Activated CD4-positive, alpha-beta T cell treated with anti-CD3 and anti-CD28 coated beads for 36 hours (primary cell): ENCODE measurements at regions not wholly inside any gene's neighbourhood (a gene's known extent, or its start where the extent isn't known, plus 50 kb on each side); places are given as distances from the start of the nearest gene placed in this dataset.

Experiments
- ATAC-seq: fragments of 200-7000 bp; cut with Tn5 transposase; one replicate; pipeline ENCODE4 v1.10.0; 2021; ENCODE audit warnings: mild to moderate bottlenecking, moderate library complexity
- CTCF ChIA-PET: fragments of 350-600 bp; sonication (Branson Sonifier 250); formaldehyde crosslinking; loops from one replicate; lab custom pipeline; 2021; ENCODE audit warnings: antibody characterized with exemption; lab: Charles Lee
- POLR2A ChIA-PET: fragments of 350-600 bp; sonication (Branson Sonifier 250); formaldehyde crosslinking; loops from one replicate; lab custom pipeline; 2021; ENCODE audit warnings: antibody characterized with exemption, inconsistent platforms; lab: Charles Lee
- DNase-seq: peaks from one replicate; pipeline ENCODE4 v3.0.0-alpha.2; 2020
- H3K27ac Mint-ChIP-seq: one replicate; pipeline ENCODE4 v1.8.0; 2021; ENCODE audit warnings: mixed read lengths
- H3K27me3 Mint-ChIP-seq: one replicate; pipeline ENCODE4 v1.8.0; 2021; ENCODE audit warnings: mixed read lengths
- H3K36me3 Mint-ChIP-seq: one replicate; pipeline ENCODE4 v1.8.0; 2021; ENCODE audit warnings: low read depth, mixed read lengths
- H3K4me1 Mint-ChIP-seq: one replicate; pipeline ENCODE4 v1.8.0; 2021; ENCODE audit warnings: mixed read lengths
- H3K4me3 Mint-ChIP-seq: one replicate; pipeline ENCODE4 v1.8.0; 2021; ENCODE audit warnings: mild to moderate bottlenecking, moderate library complexity, mixed read lengths
- H3K9me3 Mint-ChIP-seq: one replicate; pipeline ENCODE4 v1.8.0; 2021; ENCODE audit warnings: low read depth, mixed read lengths
- intact Hi-C, 2 experiments: fragments of 100-400 bp; cut with DNase I in 1 of 2; cut with micrococcal nuclease in 1 of 2; formaldehyde crosslinking; loops; one replicate each; pipeline versions ENCODE4 v1.14.2 to v1.15.1; 2022 to 2024; cut with DNase I, micrococcal nuclease

DNA sequence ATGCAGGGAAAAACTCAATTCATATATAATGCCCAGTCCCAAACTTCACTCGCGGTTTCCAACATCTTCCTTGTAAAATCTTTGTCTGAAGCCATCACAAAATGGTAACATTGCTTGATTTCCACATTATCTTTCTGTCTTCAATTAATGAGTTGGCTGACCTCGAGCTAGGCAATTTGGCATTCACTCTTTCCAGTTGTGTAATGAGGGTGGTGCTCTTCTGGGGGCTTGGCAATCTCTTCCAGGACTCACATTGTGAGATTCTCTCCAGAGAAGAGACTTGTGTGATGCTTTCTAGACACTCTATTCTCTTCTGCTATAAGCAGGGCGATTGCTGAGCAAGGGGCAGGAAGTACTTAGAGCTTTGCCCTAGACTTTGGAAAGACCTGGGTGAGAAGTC is 179.5 kb downstream of the JCAD start:
- no peak overlapping the region for H3K4me3 Mint-ChIP-seq
- ChIA-PET CTCF (no interaction called here), POLR2A (no interaction called here)
- no peaks in the 10 kb centered on the region for H3K4me1 Mint-ChIP-seq
- no peaks in the 10 kb centered on the region for H3K36me3 Mint-ChIP-seq
- no peaks in the 10 kb centered on the region for H3K9me3 Mint-ChIP-seq
- peaks cover 17% of the 10 kb centered on the region for H3K27me3 Mint-ChIP-seq
- ATAC-seq (no peak), DNase-seq (no peak)
- H3K27ac Mint-ChIP-seq = no peak overlapping the region
- intact Hi-C loops = no loop called here

DNA sequence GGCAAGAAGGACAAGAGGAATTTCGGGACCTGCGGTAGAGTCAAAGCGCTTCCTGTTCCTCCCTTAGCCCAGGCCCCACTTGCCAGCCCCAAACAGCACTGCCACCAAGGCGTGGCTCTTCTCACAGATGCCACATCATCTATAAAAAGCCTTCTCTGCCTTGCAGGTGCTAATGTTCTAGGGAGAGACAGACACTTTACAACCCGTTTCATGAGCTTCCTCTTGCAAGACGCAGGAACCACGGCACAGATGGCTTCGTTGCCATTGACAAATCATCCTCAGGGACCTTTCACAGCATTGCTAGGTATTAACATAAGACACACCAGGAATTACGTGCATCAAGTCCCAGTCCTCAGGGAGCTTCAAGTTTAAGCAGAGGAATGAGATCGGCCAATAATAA is 180.9 kb downstream of the JCAD start:
- Mint-ChIP-seq H3K4me1 (no peaks in the 10 kb centered on the region), H3K4me3 (no peak overlapping the region), H3K27me3 (peaks cover 22% of the 10 kb centered on the region), H3K27ac (no peak overlapping the region), H3K36me3 (no peaks in the 10 kb centered on the region), H3K9me3 (no peaks in the 10 kb centered on the region)
- intact Hi-C loops = no loop called here
- no peak for ATAC-seq
- CTCF ChIA-PET = no interaction called here
- DNase-seq = no peak
- POLR2A ChIA-PET = no interaction called here

DNA sequence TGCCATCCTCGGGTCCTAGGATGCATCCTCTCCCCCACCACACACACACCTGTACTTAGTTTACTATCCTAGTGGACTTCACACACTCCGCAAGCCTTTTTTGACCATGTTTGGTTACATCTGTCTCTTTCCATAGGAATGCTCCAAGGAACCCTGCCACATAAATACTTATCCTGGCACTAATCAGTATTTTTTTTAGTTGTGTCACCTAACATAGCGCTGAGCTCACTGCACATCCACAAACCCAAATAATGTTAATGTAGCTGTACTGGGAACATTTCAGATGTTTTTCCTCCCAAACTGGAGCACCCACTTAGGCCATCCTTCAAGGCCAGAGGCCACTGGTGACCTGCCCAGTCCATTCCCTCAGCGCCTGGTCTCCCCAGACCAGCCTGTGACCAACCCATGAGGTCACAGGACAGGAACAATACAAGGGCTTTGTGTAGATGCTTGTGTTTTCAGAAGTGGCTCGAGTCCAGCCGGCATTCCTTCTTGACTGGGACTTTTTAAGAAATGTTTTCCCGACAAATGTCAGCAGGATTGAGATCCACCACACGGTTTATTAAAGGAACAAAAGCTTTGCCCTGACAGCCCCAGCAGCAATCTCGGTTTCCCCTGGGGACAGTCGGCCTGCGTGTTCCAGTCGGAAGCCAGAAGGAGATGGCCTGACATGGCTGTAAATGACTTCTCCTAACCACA is 181.4 kb downstream of the JCAD start:
- ChIA-PET CTCF (no interaction called here), POLR2A (no interaction called here)
- DNase-seq = no peak
- Mint-ChIP-seq H3K4me3 (no peak overlapping the region), H3K4me1 (no peaks in the 10 kb centered on the region), H3K27me3 (peaks cover 22% of the 10 kb centered on the region), H3K9me3 (no peaks in the 10 kb centered on the region), H3K27ac (no peak overlapping the region), H3K36me3 (no peaks in the 10 kb centered on the region)
- no peak for ATAC-seq
- intact Hi-C loops = no loop called here

DNA sequence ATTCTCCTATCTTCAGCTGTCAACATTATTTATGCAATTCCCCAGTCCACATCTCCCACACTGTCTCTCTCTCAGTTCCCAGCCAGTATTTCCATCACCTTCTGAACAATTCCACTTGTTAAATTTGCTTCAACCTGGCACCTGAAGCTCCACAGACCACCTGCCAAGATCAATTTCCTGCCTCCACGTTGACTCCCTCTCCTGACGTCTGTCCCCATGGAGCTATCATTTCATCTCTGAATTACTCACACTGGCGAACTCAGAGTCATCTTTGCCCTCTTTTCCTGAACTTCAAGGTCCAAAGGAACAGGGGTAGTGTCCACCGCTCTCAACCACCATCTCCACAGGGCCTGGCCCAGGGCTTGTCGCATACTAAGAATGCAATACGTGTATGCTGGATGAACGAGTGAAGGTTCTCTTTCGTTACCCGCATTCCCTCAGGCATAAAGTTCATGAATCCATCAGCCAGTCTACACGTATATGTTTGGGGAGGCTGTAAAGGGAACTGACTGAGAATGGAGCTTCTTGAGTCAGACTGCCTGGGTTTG is 183.3 kb downstream of the JCAD start:
- Mint-ChIP-seq H3K27ac (no peak overlapping the region), H3K27me3 (peaks cover 22% of the 10 kb centered on the region), H3K4me1 (no peaks in the 10 kb centered on the region), H3K36me3 (no peaks in the 10 kb centered on the region), H3K4me3 (no peak overlapping the region), H3K9me3 (no peaks in the 10 kb centered on the region)
- CTCF ChIA-PET = interaction anchor here (0.9 kb wide), 1 partner anchor 136 kb away, joined by 3 read pairs; no protein-coding TSS in a partner anchor
- POLR2A ChIA-PET = no interaction called here
- intact Hi-C loops = no loop called here
- no peak for DNase-seq
- no peak for ATAC-seq

DNA sequence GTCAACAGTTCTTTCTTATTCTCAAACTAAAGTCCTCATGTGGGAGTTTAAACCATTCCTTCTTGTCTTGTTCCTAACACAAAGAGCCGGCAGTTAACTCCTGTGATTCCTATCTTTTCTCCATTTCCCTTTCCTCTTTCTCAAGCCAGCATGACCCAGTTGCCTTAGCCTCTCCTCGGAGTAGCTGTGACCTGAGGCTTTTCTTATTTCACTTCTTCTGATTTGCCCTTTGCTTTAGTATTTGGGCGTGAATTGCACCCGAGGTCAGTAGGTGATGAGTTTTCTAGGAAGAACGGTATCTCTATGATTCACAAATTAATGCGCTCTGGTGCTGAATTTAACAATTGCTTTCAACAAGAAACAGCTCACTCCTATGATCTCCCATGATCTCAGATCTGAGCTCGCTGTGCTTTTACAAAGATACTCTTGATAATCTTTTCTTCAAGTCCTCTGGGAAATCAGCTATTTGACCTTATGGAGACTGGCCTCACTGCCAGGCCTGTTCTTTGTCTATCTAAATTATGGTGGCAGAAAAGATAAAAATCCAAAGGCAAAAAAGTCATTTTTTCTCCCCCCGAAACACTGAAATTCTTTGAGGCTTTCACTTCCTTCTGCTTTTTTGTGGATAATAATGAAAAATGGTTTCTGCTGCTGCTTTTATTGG is 184.6 kb downstream of the JCAD start:
- no peaks in the 10 kb centered on the region for H3K36me3 Mint-ChIP-seq
- no peak overlapping the region for H3K4me3 Mint-ChIP-seq
- intact Hi-C loops = no loop called here
- no peak for DNase-seq
- no peaks in the 10 kb centered on the region for H3K4me1 Mint-ChIP-seq
- no peak for ATAC-seq
- POLR2A ChIA-PET = no interaction called here
- H3K27me3 Mint-ChIP-seq = peaks cover 22% of the 10 kb centered on the region
- no peak overlapping the region for H3K27ac Mint-ChIP-seq
- H3K9me3 Mint-ChIP-seq = no peaks in the 10 kb centered on the region
- CTCF ChIA-PET = interaction anchor here (0.9 kb wide), 1 partner anchor 135 kb away, joined by 3 read pairs; no protein-coding TSS in a partner anchor

DNA sequence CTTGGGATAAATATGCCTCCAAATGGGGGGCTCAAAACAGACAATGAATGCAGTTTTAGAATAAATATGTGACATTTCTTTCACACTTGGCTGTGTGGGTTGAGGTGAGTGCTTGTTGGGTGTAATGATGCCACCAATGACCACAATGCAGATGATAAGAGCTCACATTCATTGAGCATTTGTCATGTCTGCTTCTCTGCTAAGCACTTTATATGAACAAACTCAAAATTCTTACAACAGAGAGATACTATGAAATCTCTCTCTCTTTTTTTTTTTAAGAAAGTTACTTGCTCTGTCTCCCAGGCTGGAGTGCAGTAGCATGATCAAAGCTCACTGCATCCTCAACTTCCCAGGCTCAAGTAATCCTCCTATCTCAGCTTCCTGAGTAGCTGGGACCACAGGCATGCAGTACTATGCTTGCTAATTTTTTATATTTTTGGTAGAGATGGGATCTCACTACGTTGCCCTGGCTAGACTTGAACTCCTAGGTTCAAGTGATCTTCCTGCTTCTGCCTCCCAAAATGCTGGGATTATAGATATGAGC is 185.4 kb downstream of the JCAD start:
- CTCF ChIA-PET = no interaction called here
- ATAC-seq = no peak
- Mint-ChIP-seq H3K36me3 (no peaks in the 10 kb centered on the region), H3K4me3 (no peak overlapping the region), H3K4me1 (no peaks in the 10 kb centered on the region), H3K9me3 (no peaks in the 10 kb centered on the region), H3K27me3 (peaks cover 22% of the 10 kb centered on the region), H3K27ac (no peak overlapping the region)
- intact Hi-C loops = no loop called here
- POLR2A ChIA-PET = interaction anchor here (0.7 kb wide), 1 partner anchor 66 kb away, joined by 6 read pairs; no protein-coding TSS in a partner anchor
- no peak for DNase-seq

DNA sequence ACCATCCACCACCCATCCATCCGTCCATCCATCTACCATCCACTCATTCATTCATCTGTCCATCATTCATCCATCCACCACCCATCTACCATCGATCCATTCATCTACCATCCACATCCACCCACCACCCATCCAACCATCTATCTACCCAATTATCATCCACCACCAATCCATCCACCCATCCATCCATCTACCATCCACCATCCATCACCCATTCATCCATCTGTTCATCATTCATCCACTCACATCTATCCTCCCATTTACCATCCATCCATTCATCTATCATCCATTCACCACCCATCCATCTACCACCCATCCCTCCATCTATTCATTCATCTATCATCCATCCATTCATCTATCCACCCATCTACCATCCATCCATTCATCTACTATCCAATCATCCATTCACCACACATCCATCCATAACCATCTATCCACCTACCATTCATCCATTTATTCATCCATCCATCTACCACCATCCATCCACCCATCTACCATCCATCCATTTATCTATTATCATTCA is 188.8 kb downstream of the JCAD start:
- Mint-ChIP-seq H3K4me1 (no peaks in the 10 kb centered on the region), H3K27ac (no peak overlapping the region), H3K4me3 (no peak overlapping the region), H3K36me3 (no peaks in the 10 kb centered on the region), H3K9me3 (no peaks in the 10 kb centered on the region), H3K27me3 (peaks cover 7% of the 10 kb centered on the region)
- ChIA-PET POLR2A (no interaction called here), CTCF (no interaction called here)
- DNase-seq = no peak
- ATAC-seq = no peak
- intact Hi-C loops = no loop called here

DNA sequence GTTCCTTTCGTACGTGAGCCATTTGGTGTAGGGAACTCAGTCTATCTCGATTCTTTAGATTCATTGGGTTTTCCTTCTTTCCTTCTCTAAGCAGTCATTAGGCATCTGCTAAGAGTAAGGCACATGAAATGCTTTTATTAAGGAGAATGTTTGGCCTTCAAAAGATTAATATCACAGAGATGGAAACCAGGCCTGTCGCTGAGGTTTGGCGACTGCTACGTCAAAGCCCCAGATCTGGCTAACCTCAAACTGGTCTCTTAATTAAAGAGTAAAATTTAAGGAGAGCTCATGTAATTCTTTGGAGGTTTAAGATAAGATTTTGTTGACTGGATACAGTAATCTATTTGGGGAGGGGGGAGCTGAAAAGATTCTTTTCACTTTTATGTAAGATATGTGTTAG is 189.8 kb downstream of the JCAD start:
- Mint-ChIP-seq H3K4me1 (no peaks in the 10 kb centered on the region), H3K4me3 (no peak overlapping the region), H3K9me3 (no peaks in the 10 kb centered on the region), H3K36me3 (no peaks in the 10 kb centered on the region), H3K27ac (no peak overlapping the region), H3K27me3 (peaks cover 2% of the 10 kb centered on the region)
- ATAC-seq = no peak
- CTCF ChIA-PET = no interaction called here
- no peak for DNase-seq
- POLR2A ChIA-PET = no interaction called here
- intact Hi-C loops = no loop called here

DNA sequence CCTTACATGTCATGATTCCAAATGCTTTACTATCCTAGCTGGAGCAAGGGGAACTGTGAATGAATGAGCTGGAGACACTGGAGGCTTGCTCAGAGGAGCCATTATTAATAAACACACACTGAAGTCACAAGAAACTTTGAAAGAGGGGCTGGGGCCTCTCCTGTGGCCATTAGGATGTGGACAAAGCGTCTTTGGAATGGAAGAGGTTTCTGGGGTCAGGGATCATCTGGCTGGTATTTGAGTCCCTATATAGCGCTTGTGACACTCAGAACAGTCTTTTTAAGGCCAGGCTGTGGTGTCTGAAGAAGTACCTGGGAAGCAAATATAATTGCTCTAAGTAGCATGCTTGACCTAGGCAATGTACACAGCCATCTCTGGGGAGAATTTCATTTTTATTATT is 193.0 kb downstream of the JCAD start:
- Mint-ChIP-seq H3K27me3 (peaks cover 3% of the 10 kb centered on the region), H3K36me3 (no peaks in the 10 kb centered on the region), H3K4me1 (no peaks in the 10 kb centered on the region), H3K9me3 (no peaks in the 10 kb centered on the region), H3K27ac (no peak overlapping the region), H3K4me3 (no peak overlapping the region)
- POLR2A ChIA-PET = no interaction called here
- no peak for ATAC-seq
- intact Hi-C loops = no loop called here
- no peak for DNase-seq
- CTCF ChIA-PET = interaction anchor here (0.6 kb wide), 1 partner anchor 83 kb away, joined by 4 read pairs; no protein-coding TSS in a partner anchor

DNA sequence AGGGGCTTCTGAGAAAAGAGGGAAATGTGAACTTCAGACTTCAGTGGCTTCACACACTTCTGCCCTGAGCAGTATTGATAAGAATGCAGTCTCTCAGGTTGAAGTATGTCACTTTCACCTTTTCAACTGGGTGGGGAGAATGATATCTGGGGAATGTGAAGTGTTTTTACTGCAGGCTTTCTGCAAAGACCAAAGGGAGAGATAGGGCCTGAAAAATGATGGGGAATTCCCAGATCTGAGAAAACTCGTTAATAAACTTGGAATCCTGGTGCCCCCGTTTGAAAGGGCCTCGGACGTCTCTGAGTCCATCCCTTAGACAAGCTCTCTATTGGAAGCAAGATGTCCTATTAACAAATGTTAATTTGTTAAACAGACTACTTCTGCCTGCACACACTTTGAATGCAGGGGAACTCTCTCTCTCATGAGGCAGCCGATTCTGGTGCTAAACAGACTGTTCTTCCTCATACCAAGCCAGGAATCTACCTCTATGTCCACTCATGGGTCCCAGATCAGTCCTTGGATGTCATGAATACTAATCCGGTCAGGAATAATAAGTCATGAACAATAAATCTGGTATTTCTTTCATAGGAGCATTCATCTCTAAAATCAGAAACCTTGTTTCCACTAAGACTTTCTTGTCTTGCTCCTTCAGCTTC is 193.6 kb downstream of the JCAD start:
- no peak for ATAC-seq
- no peaks in the 10 kb centered on the region for H3K4me1 Mint-ChIP-seq

DNA sequence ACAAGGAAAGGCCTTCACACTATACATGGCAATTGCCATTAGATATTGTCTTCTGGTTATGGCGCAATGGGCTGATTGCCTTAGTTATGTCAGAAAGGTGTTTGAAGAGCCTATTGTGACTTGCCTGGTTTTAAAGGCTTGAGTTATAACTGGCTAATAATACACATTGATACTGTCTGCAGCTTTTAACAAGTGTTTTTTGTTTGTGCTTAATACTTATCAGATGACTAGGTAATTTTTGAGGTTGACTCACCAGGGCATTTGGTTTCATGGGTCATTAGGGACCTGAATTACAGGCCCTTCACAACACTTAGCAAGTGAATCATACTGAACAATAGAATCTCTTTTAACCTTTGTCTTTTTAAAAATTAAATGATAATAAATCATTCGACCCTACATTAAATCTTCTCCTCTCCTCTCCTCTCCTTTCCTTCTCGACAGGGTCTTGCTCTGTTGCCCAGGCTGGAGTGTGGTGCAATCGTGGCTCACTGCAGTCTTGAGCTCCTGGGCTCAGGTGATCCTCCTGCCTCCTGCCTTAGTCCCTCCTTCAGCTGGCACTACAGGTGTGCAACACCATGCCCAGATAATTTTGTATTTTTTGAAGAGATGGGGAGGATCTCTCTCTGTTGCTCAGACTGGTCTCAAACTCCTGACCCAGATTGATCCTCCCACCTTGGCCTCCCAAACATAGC is 196.3 kb downstream of the JCAD start:
- no peak for ATAC-seq
- intact Hi-C loops = no loop called here
- Mint-ChIP-seq H3K36me3 (no peaks in the 10 kb centered on the region), H3K9me3 (no peaks in the 10 kb centered on the region), H3K27ac (no peak overlapping the region), H3K4me1 (no peaks in the 10 kb centered on the region), H3K27me3 (peaks cover 11% of the 10 kb centered on the region), H3K4me3 (no peak overlapping the region)
- ChIA-PET POLR2A (no interaction called here), CTCF (no interaction called here)
- no peak for DNase-seq

More for the DNA sequence above, 193.6 kb downstream of the JCAD start:
- Mint-ChIP-seq H3K9me3 (no peaks in the 10 kb centered on the region), H3K27ac (no peak overlapping the region), H3K4me3 (no peak overlapping the region), H3K36me3 (no peaks in the 10 kb centered on the region), H3K27me3 (peaks cover 3% of the 10 kb centered on the region)
- no peak for DNase-seq
- ChIA-PET POLR2A (no interaction called here), CTCF (interaction anchor here (0.6 kb wide), 1 partner anchor 84 kb away, joined by 4 read pairs; no protein-coding TSS in a partner anchor)
- intact Hi-C loops = no loop called here
